A673 (cell line): ENCODE measurements at regions not wholly inside any gene's neighbourhood (a gene's known extent, or its start where the extent isn't known, plus 50 kb on each side); places are given as distances from the start of the nearest gene placed in this dataset.

Experiments used
- CTCF ChIP-seq: fragments of 300-800, 200-600 bp; sonication (generic); conservative IDR thresholded peaks from 2 replicates; pipeline ENCODE4 v1.5.1; 2017; ENCODE audit warnings: low read depth, mild to moderate bottlenecking, antibody characterized with exemption, low read length, moderate library complexity, mixed read lengths
- EZH2 ChIP-seq: fragments of 200-600 bp; sonication (generic); IDR thresholded peaks from 2 replicates; pipeline ENCODE4 v1.6.1; 2017; ENCODE audit warnings: borderline replicate concordance, low read depth, mild to moderate bottlenecking, mixed read lengths, antibody characterized with exemption, low read length; ENCODE audit not compliant: poor library complexity, severe bottlenecking

- TF ChIP-seq CTCF (no peak), EZH2 (no peak)
Observed at GRCh38 chr20:40565682-40566040, 123.4 kb downstream of the MAFB start.
